ENCODE measurements at regions not wholly inside any gene's neighbourhood (a gene's known extent, or its start where the extent isn't known, plus 50 kb on each side); places are given as distances from the start of the nearest gene placed in this dataset.

DNA sequence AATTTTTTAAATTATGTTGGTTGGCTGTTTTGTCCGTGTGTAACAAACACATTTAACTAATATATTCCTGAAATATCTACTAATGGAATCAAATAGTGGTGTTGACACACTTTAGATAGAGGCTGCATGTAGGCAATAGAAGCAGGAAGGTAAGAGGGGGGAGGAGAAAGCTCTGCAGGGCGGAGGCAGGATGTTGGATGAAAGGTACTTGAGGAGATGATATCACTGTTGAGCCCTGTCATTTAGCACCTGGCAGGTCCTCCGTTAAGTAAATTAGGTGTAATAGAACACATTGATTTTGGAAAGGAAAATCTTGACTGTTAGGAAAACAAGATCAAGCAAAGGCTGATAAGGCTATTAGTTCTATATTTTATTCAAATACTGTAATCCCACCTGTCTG, 618.7 kb downstream of the PKHD1 start:
- no peaks in the 10 kb centered on the region for H3K4me1 Mint-ChIP-seq (ENCODE audit: low read depth, unreplicated experiment)

DNA sequence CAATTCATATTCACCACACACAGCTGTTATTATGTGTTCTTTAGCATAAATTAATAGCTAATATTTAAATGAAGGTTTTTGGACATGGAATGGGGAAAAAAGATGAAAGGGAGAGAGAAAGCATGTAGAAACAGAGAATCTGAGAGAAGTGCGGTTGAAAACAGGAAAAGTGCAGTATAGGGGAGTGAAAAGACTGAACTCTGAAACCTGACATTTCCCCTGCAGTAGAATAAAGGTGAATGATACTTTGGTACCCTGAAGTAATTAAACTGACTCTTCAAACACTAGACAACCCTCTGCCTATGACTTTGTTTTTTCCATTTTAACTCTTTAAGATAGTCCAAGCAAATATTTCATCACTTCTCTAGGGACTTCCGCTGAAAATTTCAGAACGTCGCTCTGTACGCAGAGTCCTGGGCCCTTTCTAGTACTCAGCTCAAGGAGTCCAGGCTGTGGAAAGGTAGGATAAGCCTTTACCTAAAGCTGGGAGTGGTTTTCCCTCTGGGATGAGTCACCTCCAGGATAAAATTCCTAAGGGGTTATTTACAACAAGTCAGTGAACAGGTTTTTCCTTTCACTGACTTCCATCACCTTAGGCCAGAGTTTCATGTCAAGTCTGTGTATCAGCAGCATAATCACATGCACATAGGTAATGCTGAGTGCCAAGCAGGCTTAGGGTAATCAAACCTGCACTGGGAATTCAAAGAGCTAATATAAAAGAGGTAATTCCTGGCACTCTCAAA, 614.5 kb downstream of the PKHD1 start:
- Histone ChIP-seq H3K4me1 (ENCODE audit: insufficient read depth, low read length) (no peaks in the 10 kb centered on the region), H3K36me3 (ENCODE audit: insufficient read depth, low read length) (no peaks in the 10 kb centered on the region), H3K4me2 (ENCODE audit: low read length) (no peak overlapping the region), H3K4me3 (ENCODE audit: insufficient read depth, low read depth, low read length) (no peak overlapping the region), H3K9ac (ENCODE audit: low read length) (no peak overlapping the region), H4K20me1 (ENCODE audit: insufficient read depth, low read length) (no peaks in the 10 kb centered on the region), H3K27me3 (ENCODE audit: insufficient read depth, low read length) (no peaks in the 10 kb centered on the region), H3K79me2 (ENCODE audit: insufficient read depth, low read length) (no peaks in the 10 kb centered on the region), H2AFZ (ENCODE audit: low read depth, low read length) (no peak overlapping the region), H3K9me3 (ENCODE audit: insufficient read depth, low read depth, low read length) (no peaks in the 10 kb centered on the region), H3K27ac (ENCODE audit: low read depth, low read length) (no peak overlapping the region)
- Mint-ChIP-seq H3K4me3 (ENCODE audit: unreplicated experiment) (no peak overlapping the region), H3K36me3 (ENCODE audit: low read depth, unreplicated experiment) (no peaks in the 10 kb centered on the region), H3K9me3 (ENCODE audit: unreplicated experiment) (no peaks in the 10 kb centered on the region), H3K27ac (ENCODE audit: unreplicated experiment) (no peak overlapping the region), H3K27me3 (ENCODE audit: low read depth, unreplicated experiment) (no peaks in the 10 kb centered on the region), H3K4me1 (ENCODE audit: low read depth, unreplicated experiment) (no peaks in the 10 kb centered on the region)
- TF ChIP-seq EZH2 (IDR thresholded peaks at IDR 0.05; ENCODE audit: insufficient read depth, low read length) = no peak
- TF ChIP-seq, protein P1, sequence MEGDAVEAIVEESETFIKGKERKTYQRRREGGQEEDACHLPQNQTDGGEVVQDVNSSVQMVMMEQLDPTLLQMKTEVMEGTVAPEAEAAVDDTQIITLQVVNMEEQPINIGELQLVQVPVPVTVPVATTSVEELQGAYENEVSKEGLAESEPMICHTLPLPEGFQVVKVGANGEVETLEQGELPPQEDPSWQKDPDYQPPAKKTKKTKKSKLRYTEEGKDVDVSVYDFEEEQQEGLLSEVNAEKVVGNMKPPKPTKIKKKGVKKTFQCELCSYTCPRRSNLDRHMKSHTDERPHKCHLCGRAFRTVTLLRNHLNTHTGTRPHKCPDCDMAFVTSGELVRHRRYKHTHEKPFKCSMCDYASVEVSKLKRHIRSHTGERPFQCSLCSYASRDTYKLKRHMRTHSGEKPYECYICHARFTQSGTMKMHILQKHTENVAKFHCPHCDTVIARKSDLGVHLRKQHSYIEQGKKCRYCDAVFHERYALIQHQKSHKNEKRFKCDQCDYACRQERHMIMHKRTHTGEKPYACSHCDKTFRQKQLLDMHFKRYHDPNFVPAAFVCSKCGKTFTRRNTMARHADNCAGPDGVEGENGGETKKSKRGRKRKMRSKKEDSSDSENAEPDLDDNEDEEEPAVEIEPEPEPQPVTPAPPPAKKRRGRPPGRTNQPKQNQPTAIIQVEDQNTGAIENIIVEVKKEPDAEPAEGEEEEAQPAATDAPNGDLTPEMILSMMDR (IDR thresholded peaks at IDR 0.05; ENCODE audit: insufficient read depth, low read depth, low read length) = no peak
- DNase-seq (ENCODE audit: low read depth) (no peak), FAIRE-seq (no peak)

More for the DNA sequence above, 618.7 kb downstream of the PKHD1 start:
- Histone ChIP-seq H3K27ac (ENCODE audit: low read depth, low read length) (no peak overlapping the region), H3K27me3 (ENCODE audit: insufficient read depth, low read length) (no peaks in the 10 kb centered on the region), H3K4me1 (ENCODE audit: insufficient read depth, low read length) (no peaks in the 10 kb centered on the region), H3K4me3 (ENCODE audit: insufficient read depth, low read depth, low read length) (no peak overlapping the region), H3K79me2 (ENCODE audit: insufficient read depth, low read length) (no peaks in the 10 kb centered on the region), H3K4me2 (ENCODE audit: low read length) (no peak overlapping the region), H3K9ac (ENCODE audit: low read length) (no peak overlapping the region), H3K9me3 (ENCODE audit: insufficient read depth, low read depth, low read length) (no peaks in the 10 kb centered on the region), H2AFZ (ENCODE audit: low read depth, low read length) (no peak overlapping the region), H3K36me3 (ENCODE audit: insufficient read depth, low read length) (no peaks in the 10 kb centered on the region), H4K20me1 (ENCODE audit: insufficient read depth, low read length) (no peaks in the 10 kb centered on the region)
- H3K36me3 Mint-ChIP-seq (ENCODE audit: low read depth, unreplicated experiment) = no peaks in the 10 kb centered on the region
- no peaks in the 10 kb centered on the region for H3K9me3 Mint-ChIP-seq (ENCODE audit: unreplicated experiment)
- no peaks in the 10 kb centered on the region for H3K27me3 Mint-ChIP-seq (ENCODE audit: low read depth, unreplicated experiment)
- H3K27ac Mint-ChIP-seq (ENCODE audit: unreplicated experiment) = no peak overlapping the region
- FAIRE-seq = no peak
- DNase-seq (ENCODE audit: low read depth) = no peak
- TF ChIP-seq, protein P1 (IDR thresholded peaks at IDR 0.05; ENCODE audit: insufficient read depth, low read depth, low read length) = no peak
- no peak for TF ChIP-seq EZH2 (IDR thresholded peaks at IDR 0.05; ENCODE audit: insufficient read depth, low read length)
- H3K4me3 Mint-ChIP-seq (ENCODE audit: unreplicated experiment) = no peak overlapping the region
